GM18868 (cell line): ENCODE measurements at regions not wholly inside any gene's neighbourhood (a gene's known extent, or its start where the extent isn't known, plus 50 kb on each side); places are given as distances from the start of the nearest gene placed in this dataset.

ENCODE experiments used
- ATAC-seq: cut with Tn5 transposase; IDR thresholded peaks from one replicate; pipeline ENCODE4 v1.9.1; 2021; ENCODE audit warnings: mild to moderate bottlenecking, moderate library complexity; ENCODE audit not compliant: unreplicated experiment

DNA sequence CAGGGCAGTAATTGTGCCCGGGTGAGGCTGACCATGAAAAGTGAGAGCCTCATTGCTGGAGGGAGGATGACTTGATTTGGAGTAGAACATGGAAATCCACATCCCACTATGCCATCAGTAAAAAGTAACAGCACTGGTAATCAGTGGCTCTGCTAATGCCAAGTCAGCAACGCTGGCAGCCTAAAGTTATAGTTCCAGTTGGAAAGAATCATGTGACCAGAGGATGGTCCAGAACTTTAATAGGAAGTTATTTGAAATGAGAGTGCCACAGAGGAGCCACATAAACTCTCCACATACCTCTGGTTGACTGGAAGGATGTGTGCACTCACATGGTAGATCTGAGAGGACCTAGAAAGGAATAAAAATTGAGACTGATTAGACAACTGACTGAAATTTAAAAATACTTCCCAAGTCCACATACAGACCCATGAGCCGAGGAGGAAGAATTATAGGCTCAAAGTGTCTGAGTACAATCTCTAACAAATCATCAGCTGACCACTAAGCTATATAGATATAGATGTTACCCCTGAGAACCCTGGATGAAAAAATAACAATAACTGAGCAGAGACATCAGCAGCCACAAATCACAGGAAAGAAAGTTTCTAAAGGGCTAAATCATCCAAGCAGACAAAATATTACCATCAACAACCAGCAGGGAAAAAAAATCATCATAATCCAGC lies 346.8 kb downstream of the STK39 start:
- no peak for ATAC-seq

DNA sequence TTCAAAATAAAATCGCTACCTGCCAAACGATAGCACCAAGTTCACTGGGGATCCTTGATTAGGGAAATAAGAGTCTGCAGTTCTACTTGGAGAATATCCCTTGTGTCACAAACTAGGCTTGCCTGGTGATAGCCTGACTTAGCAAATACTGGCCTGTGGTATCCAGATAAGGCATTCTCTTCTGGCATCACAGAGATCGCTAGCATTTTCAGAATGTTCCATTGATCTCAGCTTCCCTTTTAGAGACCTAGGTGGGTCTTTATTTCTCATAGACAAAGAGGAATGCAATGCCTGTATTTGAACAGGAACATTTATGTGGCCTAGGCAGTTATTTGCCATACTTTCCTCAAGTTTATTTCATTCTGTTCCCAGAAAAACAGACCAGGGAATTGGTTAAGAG lies 349.1 kb downstream of the STK39 start:
- no peak for ATAC-seq

DNA sequence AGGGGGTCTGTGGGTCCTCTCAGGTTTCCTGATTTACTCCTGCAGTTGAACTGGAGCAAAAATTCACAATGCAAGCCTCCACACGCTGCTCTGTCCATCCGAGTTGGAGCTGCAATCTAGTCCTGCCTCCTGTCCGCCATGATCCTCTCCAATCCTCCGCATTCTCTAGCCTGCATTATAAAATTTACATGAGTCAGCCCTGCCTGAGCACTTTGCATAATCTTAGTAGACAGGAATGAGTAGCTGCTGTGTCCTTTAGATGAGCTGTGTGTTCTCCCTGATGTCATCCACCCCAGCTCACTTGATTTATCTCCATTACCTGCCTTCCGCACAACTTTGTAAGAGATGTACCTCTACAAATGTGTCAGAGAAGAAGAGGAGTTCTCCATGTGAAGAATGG lies 355.6 kb downstream of the STK39 start:
- ATAC-seq: no peak

DNA sequence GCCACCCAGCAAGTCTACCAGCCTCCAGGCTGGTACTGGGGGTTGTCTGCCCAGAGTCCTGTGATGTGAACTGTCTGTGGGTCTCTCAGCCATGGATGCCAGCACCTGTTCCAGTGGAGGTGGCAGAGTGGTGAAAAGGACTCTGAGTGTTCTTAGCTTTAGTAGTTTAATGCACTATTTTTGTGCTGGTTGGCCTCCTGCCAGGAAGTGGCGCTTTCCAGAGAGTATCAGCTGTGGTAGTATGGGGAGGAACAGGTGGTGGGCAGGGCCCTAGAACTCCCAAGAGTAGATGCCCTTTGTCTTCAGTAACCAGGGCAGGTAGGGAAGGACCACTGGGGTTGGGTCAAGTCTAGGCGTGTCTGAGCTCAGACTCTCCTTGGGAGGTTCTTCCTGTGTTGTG lies 356.7 kb downstream of the STK39 start:
- ATAC-seq: no peak

DNA sequence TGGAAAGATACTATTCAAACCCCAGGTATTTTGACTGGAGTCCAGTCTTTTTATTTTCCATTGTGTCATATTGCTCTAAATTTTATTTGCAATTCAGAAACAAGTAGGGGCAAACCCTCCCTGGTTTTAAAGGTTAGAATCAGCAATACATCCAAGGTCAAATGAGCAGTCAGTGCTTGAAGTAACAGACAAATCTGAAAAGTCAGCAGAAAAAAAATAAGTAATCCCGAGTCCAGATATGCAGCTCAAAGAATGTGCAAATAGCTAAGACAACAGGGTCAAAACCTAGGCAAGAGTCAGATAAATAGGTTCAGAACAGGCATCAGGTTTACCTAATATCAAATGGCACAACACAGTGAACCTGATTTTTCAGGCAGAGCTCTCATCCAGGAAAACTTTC lies 367.0 kb downstream of the STK39 start:
- ATAC-seq: no peak

DNA sequence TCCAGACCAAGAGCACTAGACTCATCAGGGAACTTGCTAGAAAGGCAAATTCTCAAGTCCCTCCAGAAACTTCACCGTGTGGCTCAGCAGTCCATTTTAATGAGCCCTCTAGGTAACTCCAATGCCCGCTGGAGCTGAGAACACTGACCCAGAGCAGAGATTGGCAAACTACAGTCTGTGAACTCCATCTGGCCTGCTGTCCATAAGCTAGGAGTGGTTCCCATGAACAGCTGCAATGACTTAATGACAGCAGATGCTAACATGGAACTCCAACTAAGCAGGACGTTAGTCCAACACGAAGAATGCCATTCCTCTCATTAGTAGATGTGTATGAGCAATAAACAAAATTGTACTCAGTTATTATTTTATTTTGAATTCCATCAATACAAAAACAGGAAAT lies 371.9 kb downstream of the STK39 start:
- ATAC-seq: no peak

DNA sequence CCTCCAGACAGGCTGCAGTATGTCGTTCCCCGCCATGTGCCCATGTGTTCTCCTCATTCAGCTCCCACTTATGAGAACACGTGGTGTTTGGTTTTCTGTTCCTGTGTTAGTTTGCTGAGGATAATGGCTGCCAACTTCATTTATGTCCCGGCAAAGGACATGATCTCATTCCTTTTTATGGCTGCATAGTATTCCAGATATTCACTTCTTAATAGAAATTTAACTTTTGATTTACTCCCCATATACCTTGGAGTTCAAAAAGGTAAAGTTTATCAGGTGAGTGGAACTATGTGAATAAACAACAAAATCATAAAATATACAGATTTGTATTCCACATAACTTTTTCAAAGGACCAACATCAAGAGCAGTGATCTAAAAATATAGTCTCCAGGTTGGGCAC lies 372.6 kb downstream of the STK39 start:
- ATAC-seq: no peak

DNA sequence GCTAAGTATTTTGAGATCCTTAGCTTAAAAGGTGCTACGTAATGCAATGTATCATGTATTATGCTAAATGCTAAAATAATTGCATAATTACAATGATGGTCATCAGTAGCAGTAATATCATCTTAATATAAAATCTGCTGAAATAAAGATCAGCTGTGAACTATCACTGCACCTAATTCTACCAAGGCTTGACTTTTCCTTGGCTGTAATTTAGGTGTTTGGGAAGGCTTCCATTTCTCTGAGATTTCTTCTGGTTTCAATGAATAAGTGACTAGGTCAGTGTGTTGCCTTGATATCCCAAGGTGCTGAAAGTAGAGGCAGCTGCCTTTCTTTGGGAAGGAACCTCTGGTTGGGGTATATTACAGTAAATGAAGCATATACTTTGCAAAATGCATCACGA lies 376.1 kb downstream of the STK39 start:
- no peak for ATAC-seq

DNA sequence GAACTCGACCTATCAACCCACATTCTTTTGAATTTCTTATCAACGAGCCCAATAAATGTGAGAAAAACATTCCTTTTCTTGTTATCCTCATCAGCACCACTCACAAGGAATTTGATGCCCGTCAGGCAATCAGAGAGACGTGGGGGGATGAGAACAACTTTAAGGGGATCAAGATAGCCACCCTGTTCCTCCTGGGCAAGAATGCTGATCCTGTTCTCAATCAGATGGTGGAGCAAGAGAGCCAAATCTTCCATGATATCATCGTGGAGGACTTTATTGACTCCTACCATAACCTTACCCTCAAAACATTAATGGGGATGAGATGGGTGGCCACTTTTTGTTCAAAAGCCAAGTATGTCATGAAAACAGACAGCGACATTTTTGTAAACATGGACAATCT lies 378.2 kb downstream of the STK39 start:
- no peak for ATAC-seq

DNA sequence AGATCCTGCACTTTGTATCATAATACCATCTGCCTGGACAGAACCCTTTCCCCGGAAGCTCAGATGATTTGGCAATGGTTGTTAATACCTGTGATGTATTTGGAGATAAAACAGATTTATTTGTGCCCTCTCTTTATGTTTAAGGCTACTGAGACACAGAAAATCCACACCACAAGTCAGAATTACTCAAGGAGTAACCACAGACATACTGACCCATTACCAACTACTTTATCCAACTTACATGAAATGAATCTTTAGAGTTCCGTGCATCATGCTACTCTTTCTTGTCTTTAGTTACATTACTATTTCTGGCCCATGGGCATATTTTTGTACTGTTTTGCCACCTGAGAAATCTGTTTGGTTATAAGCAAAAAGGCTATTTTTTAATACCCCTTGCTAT lies 384.0 kb downstream of the STK39 start:
- no peak for ATAC-seq

DNA sequence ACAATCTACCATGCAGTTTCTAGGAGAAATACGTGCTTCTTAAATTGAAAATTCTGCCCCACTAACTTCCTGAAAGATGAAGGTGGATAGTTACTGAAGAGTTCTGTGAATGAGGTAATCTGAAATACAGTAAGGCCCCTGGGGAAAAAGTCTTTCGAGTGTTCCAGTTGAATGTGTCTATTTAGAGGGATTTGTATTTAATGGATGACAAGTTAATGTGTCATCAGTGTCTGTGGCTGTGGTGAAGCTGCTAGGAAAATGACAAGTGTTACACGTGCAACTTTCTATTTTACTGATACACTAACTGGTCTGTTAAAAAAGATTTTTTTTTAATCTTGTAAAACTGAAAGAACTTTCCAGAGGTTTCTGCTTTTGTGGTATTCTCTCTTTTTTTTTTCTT lies 384.6 kb downstream of the STK39 start:
- ATAC-seq: peak; percentile 65

DNA sequence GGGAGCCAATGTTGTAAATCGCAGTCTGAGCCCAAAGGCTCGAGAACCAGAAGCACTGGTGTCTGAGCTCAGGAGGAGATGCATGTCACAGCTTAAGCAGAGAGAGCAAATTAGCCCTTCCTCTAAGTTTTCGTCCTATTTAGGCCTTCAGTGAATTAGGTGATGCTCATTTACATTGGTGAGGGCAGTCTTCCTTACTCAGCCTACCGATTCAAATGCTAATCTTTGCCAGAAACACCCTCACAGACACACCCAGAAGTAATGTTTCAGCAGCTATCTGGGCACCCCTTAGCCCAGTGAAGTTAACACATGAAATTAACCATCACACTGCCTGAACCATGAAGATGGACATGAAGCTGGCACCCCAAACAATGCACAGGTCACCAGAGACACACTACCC lies 385.1 kb downstream of the STK39 start:
- ATAC-seq: no peak

DNA sequence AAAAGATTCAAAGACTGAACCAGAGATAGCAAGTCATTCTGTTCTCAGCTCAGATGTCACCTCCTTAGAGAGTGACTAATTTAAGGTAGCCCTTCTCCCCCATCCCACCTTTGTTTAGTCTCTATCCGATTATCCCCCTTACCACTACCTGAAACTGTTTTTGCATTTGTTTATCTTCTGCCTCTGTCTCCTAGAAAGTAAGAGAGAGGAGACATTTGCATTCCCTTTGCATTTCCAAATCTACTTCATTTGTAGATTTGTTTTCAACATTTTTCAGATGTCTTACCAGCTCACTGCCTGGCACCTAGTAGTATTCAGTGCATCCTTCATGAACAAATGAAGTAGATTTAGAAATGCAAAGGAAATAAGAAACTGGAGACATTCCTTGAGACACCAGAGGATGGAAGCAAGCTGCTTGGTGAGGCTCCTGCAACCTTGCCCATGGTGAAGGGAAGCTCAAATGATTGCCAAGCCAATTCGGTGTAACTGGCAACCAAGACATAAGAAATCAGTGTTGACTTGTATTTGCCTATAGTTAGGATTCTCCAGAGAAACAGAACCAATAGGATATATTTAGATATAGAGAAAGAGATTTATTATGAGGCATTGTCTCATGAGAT lies 385.7 kb downstream of the STK39 start:
- ATAC-seq: no peak

DNA sequence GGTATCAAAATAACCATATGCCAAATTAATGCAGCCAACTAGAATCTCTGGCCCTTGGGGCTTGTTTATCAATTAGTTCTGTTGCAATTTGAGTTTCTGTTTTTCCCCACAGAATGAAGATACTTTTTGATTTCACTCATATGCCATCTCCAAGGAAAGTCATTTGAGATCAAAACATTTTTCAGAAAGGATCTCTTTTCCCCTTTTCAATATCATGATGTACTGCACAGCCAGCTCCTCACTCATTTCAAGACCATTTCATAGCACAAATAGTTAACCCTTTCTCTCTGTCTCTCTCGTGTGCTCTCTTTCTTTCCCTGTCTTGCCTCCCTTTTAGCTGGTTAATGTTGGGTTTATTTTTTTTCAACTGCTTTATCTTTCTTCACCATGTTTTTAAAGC lies 387.3 kb downstream of the STK39 start:
- ATAC-seq: no peak

DNA sequence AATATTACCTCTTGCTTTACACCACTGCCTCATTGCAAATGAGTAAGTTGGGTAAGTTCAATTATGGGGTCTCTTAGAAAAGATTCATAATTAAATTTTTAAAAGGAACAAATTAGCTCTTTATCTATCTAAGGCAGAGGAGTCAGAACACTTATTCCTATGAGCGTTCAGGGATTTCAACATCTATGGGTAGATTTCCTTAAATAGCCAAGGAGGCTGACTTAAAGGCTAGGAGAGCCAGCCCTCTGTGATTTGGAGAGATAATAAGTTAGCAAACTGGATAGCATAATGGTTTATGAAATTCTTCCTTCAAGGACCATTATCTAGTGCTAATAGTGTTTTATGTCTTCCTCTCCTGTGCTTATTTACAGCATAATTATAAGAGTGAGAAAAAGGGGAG lies 387.7 kb downstream of the STK39 start:
- ATAC-seq: no peak

DNA sequence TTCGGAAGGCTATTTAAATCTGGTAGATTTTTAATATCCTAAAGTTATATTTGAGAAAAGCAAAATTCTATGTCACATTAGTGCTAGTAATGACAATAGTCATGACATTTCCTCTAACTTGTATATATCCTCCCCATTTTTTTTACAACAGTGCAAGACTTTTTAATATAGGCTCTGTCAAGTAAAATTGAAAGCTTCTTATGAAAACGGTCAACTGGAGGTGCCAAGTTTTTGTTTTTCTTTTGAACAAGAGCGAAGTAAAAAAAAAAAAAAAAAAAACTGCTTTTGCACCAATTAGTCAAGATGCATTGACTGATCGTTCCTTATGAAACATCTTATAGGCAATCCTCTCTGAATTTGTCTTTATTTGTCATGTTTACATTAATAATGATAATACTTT lies 389.3 kb downstream of the STK39 start:
- ATAC-seq: no peak

DNA sequence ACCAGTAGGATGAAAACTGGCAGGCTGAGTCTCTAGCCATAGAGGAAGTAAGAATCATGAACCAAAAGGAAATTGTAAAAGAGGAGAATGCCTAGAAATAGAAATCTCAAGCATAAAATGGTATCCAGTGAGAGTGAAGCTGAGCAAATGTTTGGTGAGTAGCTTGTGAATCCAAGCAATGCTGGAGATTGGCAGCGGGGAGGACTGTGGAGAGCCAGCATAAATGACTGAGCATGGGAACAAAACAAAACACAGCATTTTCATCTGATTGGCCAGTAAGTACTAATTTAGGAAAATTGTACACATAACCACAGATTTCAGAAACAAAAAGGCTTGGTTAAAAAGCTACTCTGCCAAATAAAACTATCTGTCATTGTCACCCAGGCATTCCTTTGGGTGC lies 390.0 kb downstream of the STK39 start:
- no peak for ATAC-seq

DNA sequence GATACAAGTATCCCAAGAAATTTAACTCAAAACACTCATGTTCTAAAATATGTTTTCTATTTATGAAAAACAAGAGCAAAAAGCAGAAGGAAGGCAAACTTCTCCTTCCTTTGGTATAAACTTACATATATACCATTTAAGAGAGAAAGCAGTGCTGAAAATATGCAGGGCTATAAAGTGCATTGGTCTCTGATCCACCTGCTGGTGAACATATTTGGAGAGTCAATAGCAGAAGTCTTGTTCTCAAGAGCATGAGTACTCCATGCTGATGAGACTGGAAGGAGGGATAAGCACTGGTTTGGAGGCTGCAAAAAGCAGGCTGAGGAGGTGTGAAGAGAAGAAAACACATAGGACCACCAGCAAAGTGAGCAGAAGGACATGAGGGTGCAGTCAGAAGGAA lies 391.2 kb downstream of the STK39 start:
- no peak for ATAC-seq

DNA sequence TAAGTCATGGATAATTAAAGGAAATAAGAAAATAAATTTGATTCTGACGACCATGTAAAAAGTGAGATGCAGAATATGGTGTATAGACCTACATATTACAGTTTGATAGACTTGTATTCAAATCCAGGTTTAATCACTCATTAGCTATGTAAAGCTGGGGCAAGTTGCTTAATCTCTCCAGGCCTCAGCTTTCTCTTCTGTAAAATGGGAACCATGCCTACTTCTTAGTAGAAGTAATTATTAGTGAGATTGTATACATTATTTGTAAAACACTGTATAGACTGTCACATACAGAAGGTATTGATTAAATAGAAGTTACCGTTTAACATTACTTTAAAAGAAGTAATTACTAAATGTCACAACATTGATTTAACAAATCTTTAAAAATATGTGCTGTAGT lies 392.2 kb downstream of the STK39 start:
- no peak for ATAC-seq

DNA sequence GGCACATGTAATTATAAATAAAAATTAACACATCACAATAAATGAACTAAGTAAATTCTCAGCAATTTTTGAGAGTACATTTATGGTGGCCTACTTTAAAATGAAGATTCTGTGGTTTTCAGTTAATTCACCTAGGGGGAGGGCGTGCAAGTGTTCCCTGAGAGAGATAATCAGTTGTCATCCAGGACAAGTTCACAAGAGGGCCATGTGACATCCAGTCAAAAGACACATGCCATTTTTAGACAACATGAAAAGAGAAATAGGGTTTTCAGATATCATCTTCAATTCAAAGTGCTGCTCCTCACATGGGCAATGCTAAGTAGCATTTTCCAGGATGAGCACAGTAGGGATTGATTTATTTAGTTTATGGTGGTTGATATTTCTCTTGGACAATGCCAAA lies 393.7 kb downstream of the STK39 start:
- no peak for ATAC-seq

DNA sequence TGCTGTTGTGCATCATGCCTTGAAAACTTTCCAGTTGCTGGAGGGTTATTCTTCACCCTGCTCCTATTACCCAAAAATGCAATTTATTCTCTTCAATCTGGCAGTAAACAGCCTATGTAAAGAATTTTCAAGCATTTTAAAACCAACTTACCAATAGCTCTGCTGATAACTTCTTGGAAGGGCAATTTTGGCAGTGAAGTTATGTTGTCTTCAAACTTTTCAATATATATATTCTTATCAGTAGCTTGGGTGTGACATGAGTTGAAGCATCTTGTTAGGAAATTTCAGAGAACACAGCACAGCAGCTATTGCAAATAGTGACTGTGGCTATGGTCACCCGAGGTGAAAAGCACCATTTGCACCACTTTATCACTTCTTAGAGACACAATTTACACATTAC lies 395.5 kb downstream of the STK39 start:
- ATAC-seq: no peak

DNA sequence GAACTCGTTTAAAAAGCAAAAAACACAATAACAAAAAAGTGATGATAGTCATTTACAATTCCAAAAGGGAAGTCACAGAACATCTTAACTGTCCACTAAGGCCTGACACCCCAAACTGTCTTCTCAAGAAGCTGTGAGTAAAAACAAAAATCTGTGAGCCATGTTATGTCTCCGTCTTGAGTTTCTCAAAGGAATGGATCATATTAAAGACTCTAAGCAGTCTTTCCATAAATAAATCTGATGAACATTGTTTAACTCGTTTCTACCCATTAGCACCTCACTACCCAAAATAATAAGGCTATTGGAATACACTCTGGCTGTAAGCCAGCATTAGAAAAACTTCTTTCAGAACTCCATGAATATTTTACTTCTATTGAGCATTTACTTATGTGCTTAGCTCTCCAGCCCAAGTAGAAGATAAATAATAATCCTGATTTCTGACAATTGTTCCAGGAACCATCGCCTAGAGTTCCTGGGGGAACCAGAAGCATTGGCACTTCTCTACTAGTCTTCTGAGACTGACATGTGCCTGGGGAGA lies 396.0 kb downstream of the STK39 start:
- no peak for ATAC-seq
